GM23338 (cell line): ENCODE measurements at regions not wholly inside any gene's neighbourhood (a gene's known extent, or its start where the extent isn't known, plus 50 kb on each side); places are given as distances from the start of the nearest gene placed in this dataset.

Experiments used
- EZH2 ChIP-seq: fragments of 200-600 bp; sonication (generic); IDR thresholded peaks from one replicate; pipeline ENCODE4 v1.8.0; 2017; ENCODE audit warnings: antibody characterized with exemption, mild to moderate bottlenecking, low read depth; ENCODE audit not compliant: unreplicated experiment
- EZH2phosphoT487 ChIP-seq: fragments of 200-600 bp; sonication (generic); IDR thresholded peaks from one replicate; pipeline ENCODE4 v1.8.1; 2018; ENCODE audit warnings: antibody characterized with exemption; ENCODE audit not compliant: unreplicated experiment
- JUNB ChIP-seq: IDR thresholded peaks from one replicate; pipeline ENCODE4 v1.6.1; 2016; ENCODE audit warnings: antibody characterized with exemption; ENCODE audit not compliant: unreplicated experiment
- POLR2AphosphoS5 ChIP-seq: IDR thresholded peaks from 2 replicates; pipeline ENCODE4 v1.6.1; 2016; ENCODE audit warnings: antibody characterized with exemption, low read depth
- STAT1 ChIP-seq: IDR thresholded peaks from one replicate; pipeline ENCODE4 v1.6.1; 2016; ENCODE audit warnings: antibody characterized with exemption; ENCODE audit not compliant: unreplicated experiment
- TF ChIP-seq, protein P1 (sequence below), 2 experiments: fragments of 200-600 bp in 1 of 2; sonication (generic) in 1 of 2; conservative IDR thresholded peaks; 2 replicates each; pipeline versions ENCODE4 v1.5.1 to v1.6.1; 2016 to 2017; ENCODE audit warnings: antibody characterized with exemption in 2 of 2, low read depth in 2 of 2, mild to moderate bottlenecking in 2 of 2, moderate library complexity in 1 of 2
- TF ChIP-seq, protein P2 (sequence below): IDR thresholded peaks from one replicate; pipeline ENCODE4 v1.6.1; 2018; ENCODE audit warnings: antibody characterized with exemption; ENCODE audit not compliant: unreplicated experiment

DNA sequence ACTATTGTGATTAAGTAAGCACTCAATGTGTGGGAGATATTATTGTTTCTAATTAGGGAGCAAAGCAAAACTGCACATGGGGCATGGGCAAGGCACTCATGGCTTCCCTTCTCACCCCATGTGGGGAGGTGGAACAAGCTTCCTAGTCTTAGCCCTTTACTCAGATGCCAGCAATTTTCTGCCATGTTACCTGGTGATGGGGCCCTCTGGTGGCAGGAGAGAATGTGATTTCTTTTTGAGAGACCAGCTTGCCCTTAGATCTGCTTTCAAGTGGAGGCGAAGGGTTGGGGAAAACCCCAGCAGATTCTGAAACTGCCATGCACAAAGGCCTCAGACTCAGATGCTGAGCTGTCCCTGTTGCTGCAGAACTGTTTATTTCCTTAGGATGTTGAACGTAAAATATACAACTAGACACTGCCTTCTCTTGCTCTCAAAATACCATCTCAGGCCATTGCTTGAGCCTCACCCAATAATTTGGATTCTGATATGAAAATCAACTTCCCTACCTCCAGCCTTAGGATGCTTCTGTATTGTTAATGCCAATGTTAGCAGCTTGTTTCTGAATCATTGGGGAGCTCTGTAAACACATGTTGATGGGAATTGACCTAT, 130.2 kb upstream of the TPRG1 start:
- TF ChIP-seq, protein P1, sequence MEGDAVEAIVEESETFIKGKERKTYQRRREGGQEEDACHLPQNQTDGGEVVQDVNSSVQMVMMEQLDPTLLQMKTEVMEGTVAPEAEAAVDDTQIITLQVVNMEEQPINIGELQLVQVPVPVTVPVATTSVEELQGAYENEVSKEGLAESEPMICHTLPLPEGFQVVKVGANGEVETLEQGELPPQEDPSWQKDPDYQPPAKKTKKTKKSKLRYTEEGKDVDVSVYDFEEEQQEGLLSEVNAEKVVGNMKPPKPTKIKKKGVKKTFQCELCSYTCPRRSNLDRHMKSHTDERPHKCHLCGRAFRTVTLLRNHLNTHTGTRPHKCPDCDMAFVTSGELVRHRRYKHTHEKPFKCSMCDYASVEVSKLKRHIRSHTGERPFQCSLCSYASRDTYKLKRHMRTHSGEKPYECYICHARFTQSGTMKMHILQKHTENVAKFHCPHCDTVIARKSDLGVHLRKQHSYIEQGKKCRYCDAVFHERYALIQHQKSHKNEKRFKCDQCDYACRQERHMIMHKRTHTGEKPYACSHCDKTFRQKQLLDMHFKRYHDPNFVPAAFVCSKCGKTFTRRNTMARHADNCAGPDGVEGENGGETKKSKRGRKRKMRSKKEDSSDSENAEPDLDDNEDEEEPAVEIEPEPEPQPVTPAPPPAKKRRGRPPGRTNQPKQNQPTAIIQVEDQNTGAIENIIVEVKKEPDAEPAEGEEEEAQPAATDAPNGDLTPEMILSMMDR (conservative IDR thresholded peaks at IDR 0.05; ENCODE audit: low read depth in 2 of 2): peak; percentile 73 to 83
- TF ChIP-seq EZH2phosphoT487: no peak
- no peak for TF ChIP-seq JUNB
- no peak for TF ChIP-seq POLR2AphosphoS5
- TF ChIP-seq, protein P2, sequence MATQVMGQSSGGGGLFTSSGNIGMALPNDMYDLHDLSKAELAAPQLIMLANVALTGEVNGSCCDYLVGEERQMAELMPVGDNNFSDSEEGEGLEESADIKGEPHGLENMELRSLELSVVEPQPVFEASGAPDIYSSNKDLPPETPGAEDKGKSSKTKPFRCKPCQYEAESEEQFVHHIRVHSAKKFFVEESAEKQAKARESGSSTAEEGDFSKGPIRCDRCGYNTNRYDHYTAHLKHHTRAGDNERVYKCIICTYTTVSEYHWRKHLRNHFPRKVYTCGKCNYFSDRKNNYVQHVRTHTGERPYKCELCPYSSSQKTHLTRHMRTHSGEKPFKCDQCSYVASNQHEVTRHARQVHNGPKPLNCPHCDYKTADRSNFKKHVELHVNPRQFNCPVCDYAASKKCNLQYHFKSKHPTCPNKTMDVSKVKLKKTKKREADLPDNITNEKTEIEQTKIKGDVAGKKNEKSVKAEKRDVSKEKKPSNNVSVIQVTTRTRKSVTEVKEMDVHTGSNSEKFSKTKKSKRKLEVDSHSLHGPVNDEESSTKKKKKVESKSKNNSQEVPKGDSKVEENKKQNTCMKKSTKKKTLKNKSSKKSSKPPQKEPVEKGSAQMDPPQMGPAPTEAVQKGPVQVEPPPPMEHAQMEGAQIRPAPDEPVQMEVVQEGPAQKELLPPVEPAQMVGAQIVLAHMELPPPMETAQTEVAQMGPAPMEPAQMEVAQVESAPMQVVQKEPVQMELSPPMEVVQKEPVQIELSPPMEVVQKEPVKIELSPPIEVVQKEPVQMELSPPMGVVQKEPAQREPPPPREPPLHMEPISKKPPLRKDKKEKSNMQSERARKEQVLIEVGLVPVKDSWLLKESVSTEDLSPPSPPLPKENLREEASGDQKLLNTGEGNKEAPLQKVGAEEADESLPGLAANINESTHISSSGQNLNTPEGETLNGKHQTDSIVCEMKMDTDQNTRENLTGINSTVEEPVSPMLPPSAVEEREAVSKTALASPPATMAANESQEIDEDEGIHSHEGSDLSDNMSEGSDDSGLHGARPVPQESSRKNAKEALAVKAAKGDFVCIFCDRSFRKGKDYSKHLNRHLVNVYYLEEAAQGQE: no peak
- no peak for TF ChIP-seq EZH2
- no peak for TF ChIP-seq STAT1
